H1 (cell line): ENCODE measurements at regions not wholly inside any gene's neighbourhood (a gene's known extent, or its start where the extent isn't known, plus 50 kb on each side); places are given as distances from the start of the nearest gene placed in this dataset.

Source experiments
- CTCF ChIA-PET: fragments of 300-600 bp; sonication (Branson Sonifier 250); formaldehyde crosslinking; loops from one replicate; lab custom pipeline; 2021; ENCODE audit not compliant: partially characterized antibody; lab: Charles Lee
- POLR2A ChIA-PET: fragments of 300-600 bp; sonication (Branson Sonifier 250); formaldehyde crosslinking; loops from one replicate; lab custom pipeline; 2021; ENCODE audit warnings: inconsistent platforms; ENCODE audit not compliant: partially characterized antibody; lab: Charles Lee
- DNase-seq, 2 experiments: peaks; one replicate each; pipeline versions ENCODE4 v3.0.0 to v3.0.0-alpha.2; 2010 to 2022; ENCODE audit warnings: low spot score in 2 of 2, low read depth in 1 of 2, mixed read lengths in 1 of 2
- FAIRE-seq: peaks from 2 replicates; lab custom pipeline; 2011; peaks lifted over from hg19 to GRCh38; lab: Jason Lieb, UNC
- H2AFZ ChIP-seq: 2 replicates; pipeline ENCODE4 v1.8.1; 2012; ENCODE audit warnings: low read length, inconsistent platforms
- H2AK5ac ChIP-seq: 2 replicates; pipeline ENCODE4 v1.6.1; 2013; ENCODE audit warnings: low read depth, low read length
- H2BK120ac ChIP-seq: replicated peaks from 2 replicates; pipeline ENCODE3; 2013; ENCODE audit warnings: low read depth, low read length, inconsistent platforms
- H2BK12ac ChIP-seq: 2 replicates; pipeline ENCODE4 v1.6.1; 2013; ENCODE audit warnings: low read depth, low read length
- H2BK15ac ChIP-seq: 2 replicates; pipeline ENCODE4 v1.6.1; 2013; ENCODE audit warnings: low read length
- H2BK20ac ChIP-seq: 2 replicates; pipeline ENCODE4 v1.6.1; 2013; ENCODE audit warnings: low read length
- H2BK5ac ChIP-seq: 2 replicates; pipeline ENCODE4 v1.6.1; 2013; ENCODE audit warnings: low read depth, low read length
- H3K14ac ChIP-seq: 2 replicates; pipeline ENCODE4 v1.6.1; 2013; ENCODE audit warnings: inconsistent platforms; ENCODE audit not compliant: insufficient read length
- H3K18ac ChIP-seq: 2 replicates; pipeline ENCODE4 v1.6.1; 2013; ENCODE audit warnings: low read length; ENCODE audit errors: extremely low read depth
- H3K23ac ChIP-seq: 2 replicates; pipeline ENCODE4 v1.6.1; 2013; ENCODE audit warnings: inconsistent platforms; ENCODE audit not compliant: insufficient read length
- H3K23me2 ChIP-seq: 2 replicates; pipeline ENCODE4 v1.6.1; 2013; ENCODE audit warnings: low read depth, low read length
- H3K27ac ChIP-seq: 2 replicates; pipeline ENCODE4 v1.6.1; 2011; ENCODE audit warnings: low read depth, low read length, inconsistent platforms
- H3K27me3 ChIP-seq, 4 experiments: replicated peaks in 1 of 4; 1 replicate in 1 of 4; 2 replicates in 3 of 4; pipeline versions ENCODE4 v1.6.1 to v1.8.1; 2011 to 2013; ENCODE audit warnings: low read length in 3 of 4, mild to moderate bottlenecking in 3 of 4, inconsistent platforms in 2 of 4, mixed read lengths in 2 of 4, moderate library complexity in 1 of 4; ENCODE audit not compliant: control insufficient read depth in 3 of 4, insufficient read depth in 3 of 4; ENCODE audit errors: extremely low read depth in 1 of 4
- H3K36me3 ChIP-seq, 4 experiments: 2 replicates each; pipeline versions ENCODE4 v1.6.1 to v1.8.1; 2011 to 2013; ENCODE audit warnings: mild to moderate bottlenecking in 4 of 4, low read length in 3 of 4, moderate library complexity in 2 of 4, control low read depth in 1 of 4, inconsistent platforms in 1 of 4; ENCODE audit not compliant: insufficient read depth in 4 of 4, control insufficient read depth in 2 of 4
- H3K4ac ChIP-seq: replicated peaks from 2 replicates; pipeline ENCODE3; 2013; ENCODE audit warnings: low read length, low read depth, mixed read lengths, inconsistent platforms; ENCODE audit not compliant: insufficient read length
- H3K4me1 ChIP-seq, 4 experiments: replicated peaks in 1 of 4; 1 replicate in 1 of 4; 2 replicates in 3 of 4; pipeline versions ENCODE4 v1.6.1 to v1.8.1; 2011 to 2013; ENCODE audit warnings: low read length in 3 of 4, inconsistent platforms in 2 of 4, mixed read lengths in 1 of 4; ENCODE audit not compliant: insufficient read depth in 4 of 4, control insufficient read depth in 3 of 4
- H3K4me2 ChIP-seq, 2 experiments: 2 replicates each; pipeline versions ENCODE4 v1.6.1 to v1.8.1; 2011 to 2013; ENCODE audit warnings: low read depth in 2 of 2, low read length in 2 of 2, control low read depth in 1 of 2, inconsistent platforms in 1 of 2, mild to moderate bottlenecking in 1 of 2; ENCODE audit not compliant: insufficient read depth in 1 of 2
- H3K4me3 ChIP-seq, 4 experiments: fragments of 200-600, 300-600 bp in 1 of 4; sonication (generic), shearing (Covaris generic), sonication (Bioruptor Twin) in 1 of 4; 2 replicates each; pipeline versions ENCODE4 v1.5.1 to v1.8.1; 2011 to 2016; ENCODE audit warnings: low read length in 4 of 4, low read depth in 3 of 4, control low read depth in 2 of 4, inconsistent platforms in 2 of 4, mild to moderate bottlenecking in 2 of 4, mixed read lengths in 1 of 4, moderate library complexity in 1 of 4; ENCODE audit not compliant: insufficient read depth in 2 of 4; ENCODE audit errors: extremely low read depth in 1 of 4
- H3K56ac ChIP-seq: replicated peaks from 2 replicates; pipeline ENCODE3; 2013; ENCODE audit warnings: low read depth, mild to moderate bottlenecking, mixed read lengths, low read length, inconsistent platforms; ENCODE audit not compliant: insufficient read length
- H3K79me1 ChIP-seq: 2 replicates; pipeline ENCODE4 v1.6.1; 2013; ENCODE audit warnings: low read depth, low read length, control low read depth
- H3K79me2 ChIP-seq, 2 experiments: 2 replicates each; pipeline versions ENCODE4 v1.6.1 to v1.8.1; 2012 to 2013; ENCODE audit warnings: low read length in 2 of 2, mild to moderate bottlenecking in 2 of 2, inconsistent platforms in 1 of 2; ENCODE audit not compliant: insufficient read depth in 2 of 2, control insufficient read depth in 1 of 2
- H3K9ac ChIP-seq, 4 experiments: replicated peaks in 1 of 4; 1 replicate in 1 of 4; 2 replicates in 3 of 4; pipeline versions ENCODE4 v1.6.1 to v1.8.1; 2011 to 2013; ENCODE audit warnings: low read depth in 3 of 4, low read length in 3 of 4, control low read depth in 2 of 4, mild to moderate bottlenecking in 2 of 4, moderate library complexity in 2 of 4, inconsistent platforms in 1 of 4; ENCODE audit errors: extremely low read depth in 1 of 4
- H3K9me3 ChIP-seq, 2 experiments: 2 replicates each; pipeline versions ENCODE4 v1.6.1 to v1.8.1; 2012 to 2013; ENCODE audit warnings: mild to moderate bottlenecking in 2 of 2, moderate library complexity in 2 of 2, control low read depth in 1 of 2, inconsistent platforms in 1 of 2, low read depth in 1 of 2, low read length in 1 of 2, mixed read lengths in 1 of 2; ENCODE audit not compliant: insufficient read depth in 2 of 2
- H4K20me1 ChIP-seq, 2 experiments: replicated peaks in 1 of 2; 2 replicates each; pipeline versions ENCODE3 to v1.8.1; 2011 to 2013; ENCODE audit warnings: inconsistent platforms in 2 of 2, low read length in 2 of 2, mild to moderate bottlenecking in 1 of 2; ENCODE audit not compliant: insufficient read depth in 2 of 2, control insufficient read depth in 1 of 2
- H4K5ac ChIP-seq: 2 replicates; pipeline ENCODE4 v1.6.1; 2013; ENCODE audit warnings: low read length, low read depth, mixed read lengths, inconsistent platforms; ENCODE audit not compliant: insufficient read length
- H4K8ac ChIP-seq: 2 replicates; pipeline ENCODE4 v1.8.0; 2013; ENCODE audit warnings: mild to moderate bottlenecking, moderate library complexity, low read length, inconsistent platforms; ENCODE audit not compliant: insufficient read depth; ENCODE audit errors: extremely low read depth
- H4K91ac ChIP-seq: replicated peaks from 2 replicates; pipeline ENCODE3; 2013; ENCODE audit warnings: low read length, mixed read lengths, inconsistent platforms; ENCODE audit not compliant: insufficient read length
- BCL11A ChIP-seq, 2 experiments: IDR thresholded peaks; one replicate each; pipeline ENCODE4 v1.6.1; 2011; ENCODE audit warnings: low read depth in 2 of 2, low read length in 2 of 2, mild to moderate bottlenecking in 2 of 2
- POU5F1 ChIP-seq: IDR thresholded peaks from 2 replicates; pipeline ENCODE4 v1.6.1; 2011; ENCODE audit warnings: low read depth, mild to moderate bottlenecking, low read length, moderate library complexity
- TBP ChIP-seq: IDR thresholded peaks from 2 replicates; pipeline ENCODE4 v1.6.1; 2011; ENCODE audit warnings: low read depth, low read length, improper control_type of control experiment
- WGBS, 2 experiments: shearing (Covaris generic) in 1 of 2; methylation state at CpG; one replicate each; pipeline versions ENCODE4 v1.1.6 to v1.1.7; 2013 to 2015; ENCODE audit warnings: low lambda C conversion rate in 2 of 2, mixed read lengths in 2 of 2, inconsistent platforms in 1 of 2, low coverage in 1 of 2, missing lambda C conversion rate in 1 of 2; ENCODE audit not compliant: insufficient replicate concordance in 2 of 2, insufficient coverage in 1 of 2, insufficient read length in 1 of 2; ENCODE audit errors: extremely low coverage in 1 of 2, missing lambda C conversion rate in 1 of 2; 5-methylcytosine and 5-hydroxymethylcytosine counted together

- ChIA-PET POLR2A (no interaction called here), CTCF (interaction anchor here (0.8 to 0.9 kb wide), 2 partner anchors 9 to 46 kb away, joined by 3 read pairs; no protein-coding TSS in a partner anchor)
- H3K18ac ChIP-seq = no peak overlapping the region
- H3K4me1 ChIP-seq = peaks cover 0 to 9% (median 6%) of the 10 kb centered on the region in 4 experiments; a peak in 5 of 7 replicates
- H3K79me1 ChIP-seq = no peaks in the 10 kb centered on the region
- H3K36me3 ChIP-seq = no peaks in the 10 kb centered on the region
- no peak overlapping the region for H3K4ac ChIP-seq
- no peak overlapping the region for H3K56ac ChIP-seq
- no peak for DNase-seq
- H3K4me2 ChIP-seq = no peak overlapping the region
- H3K4me3 ChIP-seq = no peak overlapping the region
- H2BK120ac ChIP-seq = no peak overlapping the region
- no peaks in the 10 kb centered on the region for H3K23me2 ChIP-seq
- no peak overlapping the region for H4K91ac ChIP-seq
- H2AFZ ChIP-seq = no peak overlapping the region
- H2AK5ac ChIP-seq = no peak overlapping the region
- no peak overlapping the region for H2BK5ac ChIP-seq
- no peak for FAIRE-seq
- no peak overlapping the region for H2BK12ac ChIP-seq
- no peak overlapping the region for H2BK20ac ChIP-seq
- no peaks in the 10 kb centered on the region for H4K20me1 ChIP-seq
- H3K23ac ChIP-seq = no peak overlapping the region
- no peak overlapping the region for H4K5ac ChIP-seq
- no peaks in the 10 kb centered on the region for H3K79me2 ChIP-seq
- H3K27me3 ChIP-seq = no peaks in the 10 kb centered on the region
- H3K27ac ChIP-seq = no peak overlapping the region
- no peak overlapping the region for H3K14ac ChIP-seq
- TF ChIP-seq TBP (no peak), BCL11A (IDR thresholded peaks at IDR 0.05; ENCODE audit: low read depth in 2 of 2, low read length in 2 of 2) (no peak), POU5F1 (no peak)
- WGBS, 2 experiments = 88% methylated on average over 1 of the region's 1 CpG; no CpG with 5 or more reads in 1 of the 2 experiments
- no peak overlapping the region for H2BK15ac ChIP-seq
- H4K8ac ChIP-seq = no peak overlapping the region
- no peak overlapping the region for H3K9ac ChIP-seq
- no peaks in the 10 kb centered on the region for H3K9me3 ChIP-seq
Observed at GRCh38 chr5:68405026-68405684, 189.6 kb downstream of the PIK3R1 start.
